ENCODE measurements at regions not wholly inside any gene's neighbourhood (a gene's known extent, or its start where the extent isn't known, plus 50 kb on each side); places are given as distances from the start of the nearest gene placed in this dataset.

- ChIA-PET CTCF (no interaction called here), POLR2A (no interaction called here)
- no peak for DNase-seq
- Mint-ChIP-seq H3K4me3 (no peak overlapping the region), H3K36me3 (ENCODE audit: low read depth) (no peaks in the 10 kb centered on the region), H3K4me1 (ENCODE audit: low read depth) (no peaks in the 10 kb centered on the region), H3K27ac (no peak overlapping the region), H3K9me3 (ENCODE audit: insufficient read depth) (no peaks in the 10 kb centered on the region), H3K27me3 (ENCODE audit: low read depth) (no peaks in the 10 kb centered on the region)
- no peak for ATAC-seq
These were observed 381.2 kb upstream of the RORB start for GRCh38 chr9:74115976-74116375.

GRCh38 chr9:74117151-74117550, 380.0 kb upstream of the RORB start:
- H3K9me3 Mint-ChIP-seq (ENCODE audit: insufficient read depth) = peaks cover 4% of the 10 kb centered on the region
- ATAC-seq = no peak
- no peak overlapping the region for H3K4me3 Mint-ChIP-seq
- H3K4me1 Mint-ChIP-seq (ENCODE audit: low read depth) = peaks cover 4% of the 10 kb centered on the region
- H3K27ac Mint-ChIP-seq = no peak overlapping the region
- no peaks in the 10 kb centered on the region for H3K27me3 Mint-ChIP-seq (ENCODE audit: low read depth)
- H3K36me3 Mint-ChIP-seq (ENCODE audit: low read depth) = no peaks in the 10 kb centered on the region
- ChIA-PET CTCF (no interaction called here), POLR2A (no interaction called here)
- DNase-seq = no peak

- no peak for DNase-seq
- Mint-ChIP-seq H3K9me3 (ENCODE audit: insufficient read depth) (peaks cover 4% of the 10 kb centered on the region), H3K4me3 (no peak overlapping the region), H3K27ac (no peak overlapping the region), H3K36me3 (ENCODE audit: low read depth) (peaks cover 3% of the 10 kb centered on the region), H3K4me1 (ENCODE audit: low read depth) (peaks cover 9% of the 10 kb centered on the region), H3K27me3 (ENCODE audit: low read depth) (no peaks in the 10 kb centered on the region)
- ChIA-PET POLR2A (no interaction called here), CTCF (no interaction called here)
- no peak for ATAC-seq
These were observed 379.4 kb upstream of the RORB start for GRCh38 chr9:74117731-74118130.

GRCh38 chr9:74120061-74120460, 377.1 kb upstream of the RORB start:
- Mint-ChIP-seq H3K4me3 (no peak overlapping the region), H3K27me3 (ENCODE audit: low read depth) (no peaks in the 10 kb centered on the region), H3K27ac (no peak overlapping the region), H3K4me1 (ENCODE audit: low read depth) (peaks cover 12% of the 10 kb centered on the region), H3K36me3 (ENCODE audit: low read depth) (peaks cover 4% of the 10 kb centered on the region), H3K9me3 (ENCODE audit: insufficient read depth) (peaks cover 4% of the 10 kb centered on the region)
- DNase-seq (no peak), ATAC-seq (no peak)
- ChIA-PET POLR2A (no interaction called here), CTCF (no interaction called here)

- POLR2A ChIA-PET = no interaction called here
- Mint-ChIP-seq H3K4me1 (ENCODE audit: low read depth) (peaks cover 12% of the 10 kb centered on the region), H3K36me3 (ENCODE audit: low read depth) (peaks cover 4% of the 10 kb centered on the region), H3K27ac (no peak overlapping the region), H3K9me3 (ENCODE audit: insufficient read depth) (peaks cover 4% of the 10 kb centered on the region), H3K4me3 (no peak overlapping the region), H3K27me3 (ENCODE audit: low read depth) (no peaks in the 10 kb centered on the region)
- ATAC-seq = no peak
- CTCF ChIA-PET = no interaction called here
- no peak for DNase-seq
These were observed 376.7 kb upstream of the RORB start for GRCh38 chr9:74120470-74120869.

- no peak for ATAC-seq
- POLR2A ChIA-PET = no interaction called here
These were observed 374.9 kb upstream of the RORB start for GRCh38 chr9:74122216-74122615.

GRCh38 chr9:74122661-74123060, 374.5 kb upstream of the RORB start:
- H3K4me3 Mint-ChIP-seq = no peak overlapping the region
- peaks cover 4% of the 10 kb centered on the region for H3K9me3 Mint-ChIP-seq (ENCODE audit: insufficient read depth)
- peaks cover 4% of the 10 kb centered on the region for H3K36me3 Mint-ChIP-seq (ENCODE audit: low read depth)
- ChIA-PET POLR2A (no interaction called here), CTCF (no interaction called here)
- H3K27me3 Mint-ChIP-seq (ENCODE audit: low read depth) = no peaks in the 10 kb centered on the region
- H3K27ac Mint-ChIP-seq = peak overlapping the region; percentile 72
- H3K4me1 Mint-ChIP-seq (ENCODE audit: low read depth) = peaks cover 12% of the 10 kb centered on the region
- ATAC-seq = no peak
- peak; percentile 19 for DNase-seq

More at GRCh38 chr9:74122216-74122615, 374.9 kb upstream of the RORB start:
- no peak for DNase-seq
- Mint-ChIP-seq H3K4me1 (ENCODE audit: low read depth) (peaks cover 12% of the 10 kb centered on the region), H3K4me3 (no peak overlapping the region), H3K36me3 (ENCODE audit: low read depth) (peaks cover 4% of the 10 kb centered on the region), H3K27ac (peak overlapping the region; percentile 72), H3K27me3 (ENCODE audit: low read depth) (no peaks in the 10 kb centered on the region), H3K9me3 (ENCODE audit: insufficient read depth) (peaks cover 4% of the 10 kb centered on the region)
- CTCF ChIA-PET = no interaction called here

GRCh38 chr9:74125941-74126340, 371.2 kb upstream of the RORB start:
- ChIA-PET POLR2A (no interaction called here), CTCF (no interaction called here)
- Mint-ChIP-seq H3K27ac (no peak overlapping the region), H3K4me3 (no peak overlapping the region), H3K36me3 (ENCODE audit: low read depth) (peaks cover 4% of the 10 kb centered on the region), H3K4me1 (ENCODE audit: low read depth) (peaks cover 12% of the 10 kb centered on the region), H3K9me3 (ENCODE audit: insufficient read depth) (peaks cover 4% of the 10 kb centered on the region), H3K27me3 (ENCODE audit: low read depth) (no peaks in the 10 kb centered on the region)
- DNase-seq = no peak
- ATAC-seq = no peak

GRCh38 chr9:74132986-74133385, 364.1 kb upstream of the RORB start:
- no peak for ATAC-seq

GRCh38 chr9:74133921-74134320, 363.2 kb upstream of the RORB start:
- H3K36me3 Mint-ChIP-seq (ENCODE audit: low read depth) = no peaks in the 10 kb centered on the region

More at GRCh38 chr9:74132986-74133385, 364.1 kb upstream of the RORB start:
- Mint-ChIP-seq H3K9me3 (ENCODE audit: insufficient read depth) (no peaks in the 10 kb centered on the region), H3K36me3 (ENCODE audit: low read depth) (no peaks in the 10 kb centered on the region), H3K27me3 (ENCODE audit: low read depth) (peaks cover 3% of the 10 kb centered on the region), H3K4me3 (no peak overlapping the region), H3K27ac (no peak overlapping the region), H3K4me1 (ENCODE audit: low read depth) (no peaks in the 10 kb centered on the region)
- ChIA-PET POLR2A (no interaction called here), CTCF (no interaction called here)
- DNase-seq = no peak

GRCh38 chr9:74138182-74138581, 359.0 kb upstream of the RORB start:
- H3K27me3 Mint-ChIP-seq (ENCODE audit: low read depth) = no peaks in the 10 kb centered on the region
- DNase-seq (no peak), ATAC-seq (no peak)
- no peak overlapping the region for H3K27ac Mint-ChIP-seq
- ChIA-PET CTCF (no interaction called here), POLR2A (no interaction called here)
- peaks cover 2% of the 10 kb centered on the region for H3K4me1 Mint-ChIP-seq (ENCODE audit: low read depth)
- H3K4me3 Mint-ChIP-seq = no peak overlapping the region
- peaks cover 1% of the 10 kb centered on the region for H3K36me3 Mint-ChIP-seq (ENCODE audit: low read depth)
- H3K9me3 Mint-ChIP-seq (ENCODE audit: insufficient read depth) = no peaks in the 10 kb centered on the region

More at GRCh38 chr9:74133921-74134320, 363.2 kb upstream of the RORB start:
- H3K4me1 Mint-ChIP-seq (ENCODE audit: low read depth) = peaks cover 2% of the 10 kb centered on the region
- no peak for ATAC-seq
- CTCF ChIA-PET = no interaction called here
- no peak overlapping the region for H3K4me3 Mint-ChIP-seq
- peaks cover 3% of the 10 kb centered on the region for H3K27me3 Mint-ChIP-seq (ENCODE audit: low read depth)
- no peak overlapping the region for H3K27ac Mint-ChIP-seq
- POLR2A ChIA-PET = no interaction called here
- no peaks in the 10 kb centered on the region for H3K9me3 Mint-ChIP-seq (ENCODE audit: insufficient read depth)
- no peak for DNase-seq

- peaks cover 2% of the 10 kb centered on the region for H3K4me1 Mint-ChIP-seq (ENCODE audit: low read depth)
- no peaks in the 10 kb centered on the region for H3K9me3 Mint-ChIP-seq (ENCODE audit: insufficient read depth)
- DNase-seq (no peak), ATAC-seq (no peak)
- ChIA-PET POLR2A (no interaction called here), CTCF (no interaction called here)
- peaks cover 1% of the 10 kb centered on the region for H3K36me3 Mint-ChIP-seq (ENCODE audit: low read depth)
- no peak overlapping the region for H3K4me3 Mint-ChIP-seq
- no peaks in the 10 kb centered on the region for H3K27me3 Mint-ChIP-seq (ENCODE audit: low read depth)
- H3K27ac Mint-ChIP-seq = no peak overlapping the region
These were observed 357.0 kb upstream of the RORB start for GRCh38 chr9:74140141-74140540.

- Mint-ChIP-seq H3K27me3 (ENCODE audit: low read depth) (no peaks in the 10 kb centered on the region), H3K9me3 (ENCODE audit: insufficient read depth) (no peaks in the 10 kb centered on the region), H3K4me1 (ENCODE audit: low read depth) (no peaks in the 10 kb centered on the region), H3K4me3 (no peak overlapping the region), H3K36me3 (ENCODE audit: low read depth) (no peaks in the 10 kb centered on the region), H3K27ac (no peak overlapping the region)
- DNase-seq (no peak), ATAC-seq (no peak)
- POLR2A ChIA-PET = no interaction called here
- CTCF ChIA-PET = no interaction called here
These were observed 349.2 kb upstream of the RORB start for GRCh38 chr9:74147906-74148305.
